Hematopoietic multipotent progenitor cell (in vitro differentiated cells): ENCODE measurements at regions not wholly inside any gene's neighbourhood (a gene's known extent, or its start where the extent isn't known, plus 50 kb on each side); places are given as distances from the start of the nearest gene placed in this dataset.

Experiments
- DNase-seq, 3 donors: peaks; one replicate each; pipeline ENCODE4 v3.0.0-alpha.2; 2011 to 2015; ENCODE audit warnings: low read depth in 2 of 3, low spot score in 2 of 3

- no peak for DNase-seq
These were observed 995.3 kb downstream of the OTOL1 start for GRCh38 chr3:162491952-162492351.

DNA sequence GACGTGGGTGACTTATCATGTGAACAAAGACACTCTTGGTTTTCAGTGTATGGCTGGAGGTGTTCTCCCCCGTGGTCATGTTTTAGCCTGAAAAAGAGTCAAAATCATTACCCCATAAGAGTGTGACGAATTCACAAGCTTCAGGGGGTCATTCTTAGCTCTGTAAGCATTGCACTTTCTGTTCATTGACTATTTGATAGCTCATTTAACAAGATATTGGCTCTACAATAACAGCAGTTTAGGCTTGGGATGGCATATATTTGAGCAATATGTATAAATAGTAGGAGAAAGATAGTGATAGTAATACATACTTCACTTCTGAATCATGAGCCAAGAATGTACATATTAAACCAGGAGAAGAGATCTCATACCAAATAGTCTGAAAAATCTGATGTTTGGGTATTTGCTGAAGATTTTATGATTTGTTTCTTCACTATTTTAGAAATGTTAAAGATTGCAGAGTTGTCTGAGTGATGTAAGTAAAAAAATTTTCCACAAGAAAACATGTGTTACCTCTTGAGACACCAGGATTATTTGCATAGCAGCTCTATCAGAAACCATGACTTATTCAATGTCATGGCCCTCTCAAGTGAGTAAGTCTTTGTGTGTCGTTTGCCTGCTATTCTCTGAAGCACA is 996.0 kb downstream of the OTOL1 start:
- no peak for DNase-seq

DNA sequence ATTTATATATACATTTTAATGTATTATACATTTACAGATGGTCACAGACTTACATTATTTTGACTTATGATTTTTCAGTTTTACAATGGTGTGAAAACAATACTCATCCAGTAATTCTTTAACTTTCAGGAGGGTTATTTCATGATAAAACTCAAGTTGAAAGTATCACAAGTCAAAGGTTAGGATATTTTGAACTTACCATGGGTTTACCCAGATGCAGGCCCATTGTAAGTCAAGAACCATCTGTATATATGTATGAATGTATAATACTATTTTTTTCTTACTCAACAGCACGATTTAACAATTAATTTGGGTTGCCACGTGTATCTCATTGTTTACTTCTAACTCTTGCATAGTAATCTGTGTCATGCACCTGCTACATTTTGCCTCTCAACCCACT is 1002.0 kb downstream of the OTOL1 start:
- DNase-seq, result no peak

DNA sequence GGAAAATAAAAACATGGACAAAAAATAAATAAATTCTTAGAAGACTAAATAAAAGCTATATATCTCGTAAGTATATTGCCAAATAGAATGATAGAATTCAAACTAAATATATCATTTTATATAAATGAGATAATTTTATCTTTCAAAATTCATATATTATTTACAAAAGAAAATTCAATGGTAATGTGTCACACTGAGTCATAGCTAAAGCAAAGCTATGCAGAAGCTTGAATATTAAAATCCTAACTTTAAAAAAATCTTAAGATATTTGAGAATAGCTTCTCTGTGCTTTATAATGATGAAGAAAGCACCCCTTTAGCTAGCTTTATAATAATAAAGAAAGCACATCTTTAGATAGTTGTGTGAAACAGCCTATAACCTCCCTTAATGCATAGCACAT is 1010.8 kb downstream of the OTOL1 start:
- no peak for DNase-seq

DNA sequence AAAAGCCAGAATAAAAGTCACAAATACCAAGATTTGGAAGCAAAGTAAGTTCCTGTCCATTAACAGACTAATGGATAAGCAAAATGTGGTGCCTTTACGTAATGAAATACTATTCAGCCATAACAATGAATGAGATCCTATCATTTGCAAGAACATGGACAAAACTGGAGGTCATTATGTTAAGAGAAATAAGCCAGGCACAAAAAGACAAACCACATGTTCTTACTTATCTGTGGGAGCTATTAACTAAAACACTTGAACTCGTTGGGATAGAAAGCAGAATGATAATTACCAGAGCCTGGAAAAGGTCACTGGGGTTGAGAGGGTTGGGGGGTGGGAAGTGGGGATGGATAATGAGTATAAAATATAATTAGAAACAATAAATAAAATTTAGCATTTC is 1015.9 kb downstream of the OTOL1 start:
- DNase-seq, result no peak

- DNase-seq, result no peak
These were observed 1020.5 kb downstream of the OTOL1 start for GRCh38 chr3:162517110-162517509.

DNA sequence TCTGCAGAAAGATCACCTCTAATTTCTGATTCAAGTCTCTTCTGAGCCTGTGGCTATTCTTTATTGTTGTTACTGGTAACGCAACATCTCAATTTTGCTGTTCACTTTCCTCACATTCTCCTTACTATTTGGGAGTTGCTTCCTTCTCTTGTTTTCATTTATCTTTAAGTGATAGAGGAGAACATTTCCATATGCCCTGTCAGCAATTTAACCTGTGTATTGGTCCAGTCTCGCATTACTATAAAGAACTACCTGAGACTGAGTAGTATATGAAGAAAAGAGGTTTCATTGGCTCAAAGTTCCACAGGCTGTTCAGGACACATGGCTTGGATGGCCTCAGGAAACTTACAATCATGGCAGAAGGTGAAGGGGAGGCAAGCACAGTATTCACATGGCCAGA is 1025.1 kb downstream of the OTOL1 start:
- DNase-seq, result no peak

- no peak for DNase-seq
These were observed 1028.6 kb downstream of the OTOL1 start for GRCh38 chr3:162525066-162525742.

GRCh38 chr3:162525771-162526170 is 1029.2 kb downstream of the OTOL1 start:
- DNase-seq, result no peak

GRCh38 chr3:162534431-162534830 is 1037.8 kb downstream of the OTOL1 start:
- no peak for DNase-seq

DNA sequence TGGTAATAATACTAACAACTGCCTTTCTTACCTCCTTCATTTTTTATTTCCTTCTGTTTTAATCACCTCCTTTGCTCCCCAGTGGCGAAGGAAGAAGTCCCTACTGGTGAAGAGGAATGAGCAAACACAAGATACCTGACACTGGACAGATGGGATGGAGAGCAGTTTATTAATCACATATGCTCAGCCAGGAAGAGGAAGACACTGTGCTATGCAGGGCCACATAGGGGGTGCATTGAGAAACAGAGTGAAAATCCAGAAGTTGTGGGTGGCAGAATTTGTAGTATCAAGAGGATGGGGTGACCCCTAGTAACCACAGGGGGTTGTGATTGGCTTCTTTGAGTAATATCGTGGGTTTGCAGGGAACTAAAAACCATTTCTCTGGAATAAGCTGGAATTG is 1041.9 kb downstream of the OTOL1 start:
- DNase-seq, result no peak

GRCh38 chr3:162538906-162539305 is 1042.3 kb downstream of the OTOL1 start:
- DNase-seq, result no peak

DNA sequence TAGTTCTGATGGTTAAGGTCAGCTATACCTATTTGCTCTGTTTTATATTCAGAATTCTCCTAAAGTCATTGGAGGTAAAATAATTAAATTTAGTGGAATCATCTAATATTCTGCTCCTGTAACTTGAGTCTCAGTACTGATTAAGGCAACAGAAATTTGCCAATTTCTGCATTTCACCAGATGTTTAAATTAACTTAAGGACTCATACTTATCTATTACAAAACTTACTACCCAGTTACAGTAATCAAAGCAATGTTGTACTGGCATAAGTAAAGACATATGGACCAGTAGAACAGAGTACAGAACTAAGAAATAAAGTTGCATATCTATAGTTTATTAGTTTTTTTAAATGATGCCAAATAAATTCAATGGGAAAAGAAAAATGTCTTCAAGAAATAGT is 1043.8 kb downstream of the OTOL1 start:
- DNase-seq, result no peak

DNA sequence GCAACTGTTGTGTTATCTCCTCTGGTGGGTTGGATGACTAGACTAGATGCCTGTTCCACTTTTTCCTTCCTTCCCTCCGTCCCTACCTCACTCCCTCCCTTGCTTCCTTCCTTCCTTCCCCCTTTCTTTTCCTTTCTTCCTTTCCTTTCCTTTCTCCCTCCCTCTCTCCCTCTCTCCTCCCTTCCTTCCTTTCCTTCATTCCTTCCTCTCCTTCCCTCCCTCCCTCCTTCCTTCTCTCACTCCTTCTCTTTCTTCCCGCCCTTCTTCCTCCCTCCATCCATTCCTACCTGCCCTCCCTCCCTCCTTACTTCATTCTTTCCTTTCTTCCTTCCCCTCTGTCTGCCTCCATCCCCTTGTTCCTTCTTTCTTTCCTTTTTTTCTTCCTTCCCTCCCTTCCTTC is 1045.3 kb downstream of the OTOL1 start:
- DNase-seq, result no peak

DNA sequence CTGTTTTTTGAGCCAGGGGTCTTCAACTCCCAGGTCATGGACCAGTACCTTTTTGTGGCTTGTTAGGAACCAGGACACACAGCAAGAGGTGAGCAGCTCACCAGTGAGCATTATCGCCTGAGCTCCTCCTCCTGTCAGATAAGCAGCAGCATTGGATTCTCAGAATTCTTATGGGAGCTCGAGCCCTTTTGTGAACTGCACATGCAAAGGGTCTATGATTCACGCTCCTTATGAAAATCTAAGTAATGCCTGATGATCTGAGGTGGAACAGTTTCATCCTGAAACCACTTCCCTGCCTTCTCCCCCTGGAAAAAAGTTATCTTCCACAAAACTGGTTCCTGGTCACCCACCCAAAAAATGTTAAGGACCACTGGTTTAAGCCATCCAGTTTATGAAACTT is 1047.6 kb downstream of the OTOL1 start:
- DNase-seq, result no peak

GRCh38 chr3:162546910-162547309 is 1050.3 kb downstream of the OTOL1 start:
- no peak for DNase-seq

GRCh38 chr3:162547321-162547720 is 1050.7 kb downstream of the OTOL1 start:
- DNase-seq, result no peak

DNA sequence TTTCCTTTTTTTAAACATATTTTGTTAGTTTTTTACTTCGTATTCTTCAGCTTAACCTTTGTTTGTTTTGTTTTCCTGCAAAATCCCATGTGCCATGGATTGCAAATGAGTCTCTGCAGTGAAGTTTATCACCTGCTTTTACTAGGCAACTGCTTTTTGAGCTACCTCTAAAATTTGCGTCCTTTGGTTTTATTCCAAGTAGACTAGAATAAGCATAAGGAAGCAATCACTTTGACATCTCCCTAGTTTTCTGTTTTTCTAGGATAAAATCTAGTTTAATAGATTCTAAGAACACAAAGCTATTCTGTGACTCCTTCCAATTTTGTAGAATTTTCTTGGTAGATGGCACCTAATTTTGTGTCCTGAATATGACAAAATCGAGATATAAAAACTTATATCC is 1059.2 kb downstream of the OTOL1 start:
- no peak for DNase-seq

DNA sequence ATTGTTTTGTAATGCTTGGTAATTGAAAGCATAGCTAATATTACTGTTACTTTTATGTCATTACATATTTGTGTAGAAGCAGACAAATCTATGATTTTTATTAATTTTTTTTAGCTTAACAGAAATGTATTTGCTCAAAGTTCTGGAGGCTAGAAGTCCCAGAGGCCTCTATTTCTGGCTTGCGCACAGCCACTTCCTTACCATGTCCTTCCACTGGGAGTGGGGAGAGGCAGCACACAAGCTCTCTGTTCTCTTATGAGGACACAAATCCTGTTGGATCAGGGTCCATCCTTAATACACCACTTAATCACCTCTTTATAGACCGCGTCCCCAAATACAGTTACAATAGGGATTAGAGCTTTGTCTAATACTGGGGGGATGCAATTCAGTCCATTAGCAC is 1061.4 kb downstream of the OTOL1 start:
- DNase-seq, result no peak

- DNase-seq, result no peak
These were observed 1072.1 kb downstream of the OTOL1 start for GRCh38 chr3:162568706-162569105.

GRCh38 chr3:162569314-162569713 is 1072.7 kb downstream of the OTOL1 start:
- DNase-seq, result no peak

DNA sequence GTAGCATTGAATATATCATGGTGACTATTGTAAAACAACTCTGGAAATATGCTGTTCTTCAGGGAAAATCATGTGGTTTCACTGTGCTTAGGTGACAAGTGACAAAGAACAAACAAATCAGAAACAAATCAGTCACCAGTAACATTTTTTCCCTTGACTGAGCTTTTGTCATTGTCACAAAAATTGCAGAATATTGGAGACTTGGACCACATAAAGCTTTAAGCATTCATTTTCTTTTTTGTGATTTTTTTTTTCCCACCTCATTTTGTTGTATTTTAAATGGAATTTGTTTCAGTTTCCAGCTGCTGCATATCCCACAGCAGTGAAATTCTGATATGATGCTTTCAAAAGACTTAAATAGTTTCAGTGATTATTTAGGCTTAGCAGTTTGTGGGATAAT is 1088.4 kb downstream of the OTOL1 start:
- DNase-seq, result no peak

GRCh38 chr3:162586591-162586990 is 1090.0 kb downstream of the OTOL1 start:
- no peak for DNase-seq
